PC-3 (cell line): ENCODE measurements at regions not wholly inside any gene's neighbourhood (a gene's known extent, or its start where the extent isn't known, plus 50 kb on each side); places are given as distances from the start of the nearest gene placed in this dataset.

Experiments
- EZH2 ChIP-seq: fragments of 300-600 bp; sonication (generic); IDR thresholded peaks from one replicate; pipeline ENCODE4 v1.6.1; 2017; ENCODE audit warnings: antibody characterized with exemption, mild to moderate bottlenecking, low read length; ENCODE audit not compliant: unreplicated experiment
- EZH2phosphoT487 ChIP-seq: fragments of 300-600 bp; sonication (generic); IDR thresholded peaks from 2 replicates; pipeline ENCODE4 v1.6.1; 2018; ENCODE audit warnings: mild to moderate bottlenecking, antibody characterized with exemption, low read length, borderline replicate concordance
- TF ChIP-seq, protein P1 (sequence below): fragments of 300-600 bp; sonication (generic); conservative IDR thresholded peaks from 2 replicates; pipeline ENCODE4 v1.5.1; 2017; ENCODE audit warnings: antibody characterized with exemption, low read depth, mild to moderate bottlenecking, low read length

GRCh38 chr4:108219998-108220397, 51.3 kb upstream of the LEF1 start:
- TF ChIP-seq, protein P1, sequence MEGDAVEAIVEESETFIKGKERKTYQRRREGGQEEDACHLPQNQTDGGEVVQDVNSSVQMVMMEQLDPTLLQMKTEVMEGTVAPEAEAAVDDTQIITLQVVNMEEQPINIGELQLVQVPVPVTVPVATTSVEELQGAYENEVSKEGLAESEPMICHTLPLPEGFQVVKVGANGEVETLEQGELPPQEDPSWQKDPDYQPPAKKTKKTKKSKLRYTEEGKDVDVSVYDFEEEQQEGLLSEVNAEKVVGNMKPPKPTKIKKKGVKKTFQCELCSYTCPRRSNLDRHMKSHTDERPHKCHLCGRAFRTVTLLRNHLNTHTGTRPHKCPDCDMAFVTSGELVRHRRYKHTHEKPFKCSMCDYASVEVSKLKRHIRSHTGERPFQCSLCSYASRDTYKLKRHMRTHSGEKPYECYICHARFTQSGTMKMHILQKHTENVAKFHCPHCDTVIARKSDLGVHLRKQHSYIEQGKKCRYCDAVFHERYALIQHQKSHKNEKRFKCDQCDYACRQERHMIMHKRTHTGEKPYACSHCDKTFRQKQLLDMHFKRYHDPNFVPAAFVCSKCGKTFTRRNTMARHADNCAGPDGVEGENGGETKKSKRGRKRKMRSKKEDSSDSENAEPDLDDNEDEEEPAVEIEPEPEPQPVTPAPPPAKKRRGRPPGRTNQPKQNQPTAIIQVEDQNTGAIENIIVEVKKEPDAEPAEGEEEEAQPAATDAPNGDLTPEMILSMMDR, result no peak
- no peak for TF ChIP-seq EZH2
- TF ChIP-seq EZH2phosphoT487, result no peak
